Testis (tissue), 2 donors: ENCODE measurements at regions not wholly inside any gene's neighbourhood (a gene's known extent, or its start where the extent isn't known, plus 50 kb on each side); places are given as distances from the start of the nearest gene placed in this dataset.

ENCODE experiments used
- DNase-seq: peaks from one replicate; pipeline ENCODE4 v3.0.0-alpha.2; 2019
- H3K27ac ChIP-seq, 2 donors: fragments of 200-600 bp; sonication (generic); one replicate each; pipeline ENCODE4 v1.5.1; 2019
- H3K27me3 ChIP-seq: fragments of 200-600 bp; sonication (generic); one replicate; pipeline ENCODE4 v1.5.1; 2019
- H3K36me3 ChIP-seq: fragments of 200-600 bp; sonication (generic); one replicate; pipeline ENCODE4 v1.5.1; 2017; ENCODE audit warnings: low read depth; ENCODE audit errors: missing control alignments
- H3K4me1 ChIP-seq: fragments of 200-600 bp; sonication (generic); one replicate; pipeline ENCODE4 v1.5.1; 2019
- H3K4me3 ChIP-seq, 2 donors: fragments of 200-600 bp; sonication (generic); one replicate each; pipeline ENCODE4 v1.5.1; 2017 to 2019
- H3K9me3 ChIP-seq: fragments of 200-600 bp; sonication (generic); one replicate; pipeline ENCODE4 v1.5.1; 2017
- CTCF ChIP-seq, 3 experiments: fragments of 450-650 bp in 2 of 3; fragments of 200-600 bp in 1 of 3; sonication (generic) in 1 of 3; IDR thresholded peaks; one replicate each; pipeline ENCODE4 v1.5.1; 2016 to 2019; ENCODE audit warnings: antibody characterized with exemption in 3 of 3, mild to moderate bottlenecking in 2 of 3, moderate library complexity in 1 of 3
- POLR2A ChIP-seq: fragments of 450-650 bp; IDR thresholded peaks from one replicate; pipeline ENCODE4 v1.6.1; 2017; ENCODE audit warnings: antibody characterized with exemption, mild to moderate bottlenecking, moderate library complexity
- WGBS, 2 donors: methylation state at CpG; one replicate each; pipeline ENCODE4 v1.1.5; 2018; 5-methylcytosine and 5-hydroxymethylcytosine counted together
- intact Hi-C: fragments of 100-400 bp; cut with DNase I; formaldehyde crosslinking; loops from one replicate; pipeline ENCODE4 v1.15.1; 2023; ENCODE audit warnings: low total_unique reads

DNA sequence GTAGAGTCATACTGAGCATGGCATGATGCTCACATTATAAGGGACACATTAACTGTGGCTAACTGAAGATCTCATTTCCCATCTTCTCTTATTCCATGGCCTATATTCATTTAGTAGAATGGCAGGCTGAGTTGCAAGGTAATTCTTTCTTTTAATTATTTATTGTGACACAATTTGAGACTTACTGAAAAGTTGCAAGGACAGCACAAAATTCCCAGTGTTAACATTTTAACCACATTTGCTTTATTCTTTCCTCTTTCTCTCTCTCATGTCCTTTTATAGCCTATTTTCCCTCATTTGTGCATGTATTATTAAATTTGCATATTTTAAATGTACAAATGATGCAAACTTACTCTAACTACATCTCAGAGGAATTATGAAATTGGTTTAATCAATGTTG is 366.1 kb upstream of the RPS23 start:
- no peak for TF ChIP-seq POLR2A
- TF ChIP-seq CTCF (IDR thresholded peaks at IDR 0.05): no peak
- Histone ChIP-seq H3K9me3 (no peaks in the 10 kb centered on the region), H3K27me3 (no peaks in the 10 kb centered on the region), H3K27ac (no peak overlapping the region), H3K4me1 (peaks cover 11% of the 10 kb centered on the region), H3K36me3 (no peaks in the 10 kb centered on the region), H3K4me3 (no peak overlapping the region)
- DNase-seq: no peak
- intact Hi-C loops: no loop called here

- H3K36me3 ChIP-seq: no peaks in the 10 kb centered on the region
- H3K27ac ChIP-seq: no peak overlapping the region
- intact Hi-C loops: no loop called here
- no peaks in the 10 kb centered on the region for H3K9me3 ChIP-seq
- TF ChIP-seq CTCF (IDR thresholded peaks at IDR 0.05): no peak
- no peak for TF ChIP-seq POLR2A
- no peak overlapping the region for H3K4me3 ChIP-seq
- DNase-seq: no peak
- 88 to 97% methylated on average over 3 of the region's 3 CpGs for whole genome bisulfite sequencing, 2 donors
- H3K27me3 ChIP-seq: no peaks in the 10 kb centered on the region
- H3K4me1 ChIP-seq: peaks cover 11% of the 10 kb centered on the region
Observed at GRCh38 chr5:82642313-82642712, 364.2 kb upstream of the RPS23 start.

GRCh38 chr5:82641331-82642003 is 363.3 kb upstream of the RPS23 start:
- intact Hi-C loops: no loop called here

GRCh38 chr5:82640916-82641315 is 362.8 kb upstream of the RPS23 start:
- Histone ChIP-seq H3K27me3 (no peaks in the 10 kb centered on the region), H3K36me3 (no peaks in the 10 kb centered on the region), H3K4me3 (no peak overlapping the region), H3K4me1 (peaks cover 11% of the 10 kb centered on the region), H3K27ac (peak overlapping the region in 1 of 2 donors; percentile 50), H3K9me3 (no peaks in the 10 kb centered on the region)
- no peak for DNase-seq
- intact Hi-C loops: no loop called here
- TF ChIP-seq CTCF (IDR thresholded peaks at IDR 0.05) (no peak), POLR2A (no peak)
- WGBS, 2 donors: 40 to 42% methylated on average over 3 of the region's 3 CpGs

More at GRCh38 chr5:82641331-82642003, 363.3 kb upstream of the RPS23 start:
- TF ChIP-seq POLR2A: no peak
- peak; percentile 46 to 76 (median 71) for TF ChIP-seq CTCF (IDR thresholded peaks at IDR 0.05)
- DNase-seq: peak; percentile 75
- Histone ChIP-seq H3K27ac (peak overlapping the region in 1 of 2 donors; percentile 50), H3K27me3 (no peaks in the 10 kb centered on the region), H3K4me1 (peaks cover 11% of the 10 kb centered on the region), H3K36me3 (no peaks in the 10 kb centered on the region), H3K4me3 (no peak overlapping the region), H3K9me3 (no peaks in the 10 kb centered on the region)
- 30 to 35% methylated on average over 4 of the region's 4 CpGs for WGBS, 2 donors
